ENCODE measurements at regions not wholly inside any gene's neighbourhood (a gene's known extent, or its start where the extent isn't known, plus 50 kb on each side); places are given as distances from the start of the nearest gene placed in this dataset.

DNA sequence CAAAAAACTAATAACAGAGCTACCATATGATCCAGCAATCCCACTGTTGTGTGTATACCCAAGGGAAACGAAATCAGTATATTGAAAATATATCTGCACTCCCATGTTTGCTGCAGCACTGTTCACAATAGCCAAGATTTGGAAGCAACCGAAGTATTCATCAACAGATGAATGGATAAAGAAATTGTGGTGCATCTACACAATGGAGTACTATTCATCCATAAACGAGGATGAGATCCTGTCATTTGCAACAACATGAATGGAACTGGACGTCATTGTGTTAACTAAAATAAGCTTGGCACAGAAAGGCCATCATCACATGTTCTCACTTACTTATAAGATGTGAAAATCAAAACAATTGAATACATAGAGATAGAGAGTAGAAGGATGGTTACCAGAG is 402.1 kb downstream of the KCTD8 start:
- TF ChIP-seq, protein P1, sequence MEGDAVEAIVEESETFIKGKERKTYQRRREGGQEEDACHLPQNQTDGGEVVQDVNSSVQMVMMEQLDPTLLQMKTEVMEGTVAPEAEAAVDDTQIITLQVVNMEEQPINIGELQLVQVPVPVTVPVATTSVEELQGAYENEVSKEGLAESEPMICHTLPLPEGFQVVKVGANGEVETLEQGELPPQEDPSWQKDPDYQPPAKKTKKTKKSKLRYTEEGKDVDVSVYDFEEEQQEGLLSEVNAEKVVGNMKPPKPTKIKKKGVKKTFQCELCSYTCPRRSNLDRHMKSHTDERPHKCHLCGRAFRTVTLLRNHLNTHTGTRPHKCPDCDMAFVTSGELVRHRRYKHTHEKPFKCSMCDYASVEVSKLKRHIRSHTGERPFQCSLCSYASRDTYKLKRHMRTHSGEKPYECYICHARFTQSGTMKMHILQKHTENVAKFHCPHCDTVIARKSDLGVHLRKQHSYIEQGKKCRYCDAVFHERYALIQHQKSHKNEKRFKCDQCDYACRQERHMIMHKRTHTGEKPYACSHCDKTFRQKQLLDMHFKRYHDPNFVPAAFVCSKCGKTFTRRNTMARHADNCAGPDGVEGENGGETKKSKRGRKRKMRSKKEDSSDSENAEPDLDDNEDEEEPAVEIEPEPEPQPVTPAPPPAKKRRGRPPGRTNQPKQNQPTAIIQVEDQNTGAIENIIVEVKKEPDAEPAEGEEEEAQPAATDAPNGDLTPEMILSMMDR (IDR thresholded peaks at IDR 0.05 in 8 of 11, conservative IDR thresholded peaks at IDR 0.05 in 3 of 11): no peak
- TF ChIP-seq POLR2A (IDR thresholded peaks at IDR 0.05) (no peak), POLR2AphosphoS5 (IDR thresholded peaks at IDR 0.05) (no peak)
